Upper lobe of left lung (tissue), 6 donors: ENCODE measurements at regions not wholly inside any gene's neighbourhood (a gene's known extent, or its start where the extent isn't known, plus 50 kb on each side); places are given as distances from the start of the nearest gene placed in this dataset.

Experiments
- ATAC-seq, 2 donors: fragments of 200-7000 bp; cut with Tn5 transposase; one replicate each; pipeline ENCODE4 v1.9.1; 2022; ENCODE audit warnings: mild to moderate bottlenecking in 2 of 2, moderate library complexity in 2 of 2; ENCODE audit not compliant: low FRiP score in 2 of 2
- DNase-seq, 2 donors: peaks; one replicate each; pipeline ENCODE4 v3.0.0-alpha.2; 2019 to 2020
- H3K27ac ChIP-seq, 4 donors: fragments of 200-600 bp; sonication (generic); one replicate each; pipeline ENCODE4 v1.5.1; 2016 to 2019
- H3K27me3 ChIP-seq, 4 donors: fragments of 200-600 bp; sonication (generic); one replicate each; pipeline ENCODE4 v1.5.1; 2017 to 2019
- H3K36me3 ChIP-seq, 4 donors: fragments of 200-600 bp; sonication (generic); one replicate each; pipeline ENCODE4 v1.5.1; 2016 to 2019
- H3K4me1 ChIP-seq, 4 donors: fragments of 200-600 bp; sonication (generic); one replicate each; pipeline ENCODE4 v1.5.1; 2018 to 2019
- H3K4me3 ChIP-seq, 4 donors: fragments of 200-600 bp; sonication (generic); one replicate each; pipeline ENCODE4 v1.5.1; 2017 to 2019; ENCODE audit warnings: mild to moderate bottlenecking in 2 of 4, moderate library complexity in 1 of 4
- H3K9me3 ChIP-seq, 4 donors: fragments of 200-600 bp; sonication (generic); one replicate each; pipeline ENCODE4 v1.5.1; 2018 to 2019
- EP300 ChIP-seq, 4 donors: sonication (generic); formaldehyde crosslinking; IDR thresholded peaks; one replicate each; pipeline ENCODE4 v1.5.1; 2017; ENCODE audit warnings: antibody characterized with exemption in 4 of 4, control low read depth in 2 of 4
- POLR2A ChIP-seq, 4 donors: fragments of 450-650 bp; IDR thresholded peaks; one replicate each; pipeline ENCODE4 v1.5.1; 2016 to 2017; ENCODE audit warnings: antibody characterized with exemption in 4 of 4, mild to moderate bottlenecking in 2 of 4
- POLR2AphosphoS5 ChIP-seq, 2 donors: sonication (generic); formaldehyde crosslinking; IDR thresholded peaks; one replicate each; pipeline ENCODE4 v1.5.1; 2017; ENCODE audit warnings: antibody characterized with exemption in 2 of 2
- WGBS, 2 donors: methylation state at CpG; one replicate each; pipeline ENCODE4 v1.1.5; 2017 to 2018; 5-methylcytosine and 5-hydroxymethylcytosine counted together
- TF ChIP-seq, protein P1 (sequence below), 6 experiments: fragments of 450-650 bp in 4 of 6; fragments of 200-600 bp in 2 of 6; sonication (generic) in 2 of 6; IDR thresholded peaks; one replicate each; pipeline ENCODE4 v1.5.1; 2016 to 2019; ENCODE audit warnings: antibody characterized with exemption in 6 of 6
- donor health status: DM: no; HTN: no; CAD: no; lungs with moderate emphysema.
- donor health status: DM: no; HTN: yes; CAD: no; lungs with severe emphysema.

DNA sequence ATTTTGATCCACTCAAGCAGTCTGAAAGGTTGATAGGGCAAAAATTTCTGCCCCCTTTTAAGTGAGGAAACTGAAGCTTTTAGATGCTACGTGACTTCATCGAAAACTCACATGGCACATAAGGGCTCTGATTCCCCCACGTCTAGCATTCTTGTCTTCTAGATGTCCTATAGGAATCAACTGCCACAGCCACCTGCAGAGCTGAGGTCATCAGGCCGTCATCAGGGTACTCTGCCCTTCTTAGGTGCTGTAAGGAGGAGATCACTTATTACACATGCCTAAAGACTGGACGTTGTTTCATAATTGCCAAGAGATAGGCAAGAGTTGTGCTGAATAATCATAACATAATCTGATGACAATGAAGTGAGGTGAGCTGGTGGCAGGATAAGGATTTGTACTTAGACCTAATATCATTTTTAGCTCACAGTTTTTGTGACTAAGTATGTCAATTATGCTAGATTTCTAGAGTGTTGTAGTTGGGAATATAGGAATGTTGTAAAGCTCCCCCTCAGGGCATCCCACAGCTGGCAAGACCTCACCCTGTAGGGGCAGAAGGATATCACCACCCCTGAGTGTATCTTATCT is 349.4 kb downstream of the METTL15 start:
- Histone ChIP-seq H3K27ac (no peak overlapping the region), H3K4me3 (no peak overlapping the region), H3K4me1 (no peaks in the 10 kb centered on the region), H3K36me3 (no peaks in the 10 kb centered on the region), H3K27me3 (no peaks in the 10 kb centered on the region), H3K9me3 (no peaks in the 10 kb centered on the region)
- ATAC-seq (no peak), DNase-seq (no peak)
- TF ChIP-seq EP300 (IDR thresholded peaks at IDR 0.05) = no peak
- TF ChIP-seq POLR2A (IDR thresholded peaks at IDR 0.05) = no peak
- TF ChIP-seq, protein P1, sequence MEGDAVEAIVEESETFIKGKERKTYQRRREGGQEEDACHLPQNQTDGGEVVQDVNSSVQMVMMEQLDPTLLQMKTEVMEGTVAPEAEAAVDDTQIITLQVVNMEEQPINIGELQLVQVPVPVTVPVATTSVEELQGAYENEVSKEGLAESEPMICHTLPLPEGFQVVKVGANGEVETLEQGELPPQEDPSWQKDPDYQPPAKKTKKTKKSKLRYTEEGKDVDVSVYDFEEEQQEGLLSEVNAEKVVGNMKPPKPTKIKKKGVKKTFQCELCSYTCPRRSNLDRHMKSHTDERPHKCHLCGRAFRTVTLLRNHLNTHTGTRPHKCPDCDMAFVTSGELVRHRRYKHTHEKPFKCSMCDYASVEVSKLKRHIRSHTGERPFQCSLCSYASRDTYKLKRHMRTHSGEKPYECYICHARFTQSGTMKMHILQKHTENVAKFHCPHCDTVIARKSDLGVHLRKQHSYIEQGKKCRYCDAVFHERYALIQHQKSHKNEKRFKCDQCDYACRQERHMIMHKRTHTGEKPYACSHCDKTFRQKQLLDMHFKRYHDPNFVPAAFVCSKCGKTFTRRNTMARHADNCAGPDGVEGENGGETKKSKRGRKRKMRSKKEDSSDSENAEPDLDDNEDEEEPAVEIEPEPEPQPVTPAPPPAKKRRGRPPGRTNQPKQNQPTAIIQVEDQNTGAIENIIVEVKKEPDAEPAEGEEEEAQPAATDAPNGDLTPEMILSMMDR (IDR thresholded peaks at IDR 0.05) = no peak
- no peak for TF ChIP-seq POLR2AphosphoS5 (IDR thresholded peaks at IDR 0.05)
- 83 to 84% methylated on average over 5 of the region's 5 CpGs for WGBS, 2 donors

DNA sequence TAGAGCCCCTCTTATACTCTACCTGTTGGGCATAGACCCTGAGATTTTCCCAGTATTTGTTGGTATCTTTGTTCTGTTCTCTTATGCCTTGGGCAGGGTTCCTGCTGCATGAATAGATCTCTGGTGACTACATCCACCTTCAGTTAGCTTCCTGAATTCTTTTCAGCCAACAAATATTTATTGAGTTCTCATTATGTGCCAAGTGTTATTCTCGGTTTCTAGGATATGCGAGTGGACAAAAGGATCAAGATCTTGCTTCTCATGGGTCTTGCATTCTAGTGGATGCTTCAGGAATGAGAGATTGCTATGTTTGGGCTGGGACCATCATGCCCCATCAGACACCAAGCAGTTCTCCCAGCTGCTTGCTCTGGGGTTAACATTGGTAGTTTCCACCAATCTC is 340.0 kb downstream of the METTL15 start:
- no peak overlapping the region for H3K4me3 ChIP-seq
- WGBS, 2 donors = 89 to 93% methylated on average over 2 of the region's 2 CpGs
- no peaks in the 10 kb centered on the region for H3K27me3 ChIP-seq
- H3K9me3 ChIP-seq = no peaks in the 10 kb centered on the region
- no peak for DNase-seq
- TF ChIP-seq, protein P1 (IDR thresholded peaks at IDR 0.05) = no peak
- no peak for TF ChIP-seq POLR2AphosphoS5 (IDR thresholded peaks at IDR 0.05)
- no peak for TF ChIP-seq POLR2A (IDR thresholded peaks at IDR 0.05)
- TF ChIP-seq EP300 (IDR thresholded peaks at IDR 0.05) = no peak
- no peak for ATAC-seq
- no peaks in the 10 kb centered on the region for H3K4me1 ChIP-seq
- H3K36me3 ChIP-seq = no peaks in the 10 kb centered on the region
- no peak overlapping the region for H3K27ac ChIP-seq

DNA sequence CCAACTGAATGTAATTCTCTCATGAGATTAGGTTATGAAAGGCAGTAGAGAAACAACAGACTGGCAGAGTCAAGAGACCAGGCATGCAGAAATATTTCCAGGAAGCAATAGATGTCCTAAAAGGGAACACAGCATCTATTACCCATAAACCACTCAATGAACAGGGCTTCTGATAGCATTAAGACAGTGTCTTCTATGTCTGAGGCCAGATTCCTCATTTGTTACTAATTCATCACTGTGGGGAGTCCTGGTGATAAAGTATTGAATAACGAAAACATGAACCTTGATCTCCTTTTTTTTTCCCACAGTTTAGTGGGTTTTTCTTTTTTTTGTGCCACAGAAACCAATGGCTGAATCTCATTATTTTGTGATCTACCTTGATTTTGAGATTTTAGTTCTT is 339.0 kb downstream of the METTL15 start:
- ATAC-seq = no peak
- WGBS, 2 donors = 69 to 76% methylated on average over 1 of the region's 1 CpG
- H3K27ac ChIP-seq = no peak overlapping the region
- TF ChIP-seq, protein P1 (IDR thresholded peaks at IDR 0.05) = no peak
- TF ChIP-seq POLR2A (IDR thresholded peaks at IDR 0.05) = no peak
- TF ChIP-seq EP300 (IDR thresholded peaks at IDR 0.05) = no peak
- TF ChIP-seq POLR2AphosphoS5 (IDR thresholded peaks at IDR 0.05) = no peak
- H3K27me3 ChIP-seq = no peaks in the 10 kb centered on the region
- no peaks in the 10 kb centered on the region for H3K36me3 ChIP-seq
- H3K9me3 ChIP-seq = no peaks in the 10 kb centered on the region
- no peak overlapping the region for H3K4me3 ChIP-seq
- no peaks in the 10 kb centered on the region for H3K4me1 ChIP-seq
- DNase-seq = no peak

DNA sequence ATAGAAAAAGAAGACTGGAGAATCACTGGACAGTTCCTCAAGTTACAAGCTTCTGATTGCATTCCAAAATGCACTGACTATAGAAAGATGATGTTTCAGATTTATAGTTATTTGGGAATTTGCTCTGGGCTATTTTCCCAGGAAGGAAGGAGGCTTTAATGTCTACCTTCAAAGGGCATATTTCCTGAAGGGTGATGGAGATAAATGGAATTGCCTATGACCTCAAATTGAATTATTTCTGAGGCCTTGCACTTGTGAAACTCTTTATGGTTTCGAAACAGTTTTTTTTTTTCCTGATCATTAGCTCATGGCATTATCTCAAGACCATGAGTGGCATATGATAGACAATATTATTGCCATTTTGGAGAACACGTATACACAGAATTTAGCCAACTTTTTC is 333.9 kb downstream of the METTL15 start:
- Histone ChIP-seq H3K4me3 (no peak overlapping the region), H3K27me3 (no peaks in the 10 kb centered on the region), H3K27ac (no peak overlapping the region), H3K36me3 (no peaks in the 10 kb centered on the region), H3K4me1 (no peaks in the 10 kb centered on the region), H3K9me3 (no peaks in the 10 kb centered on the region)
- no peak for DNase-seq
- no peak for ATAC-seq
- no peak for TF ChIP-seq POLR2AphosphoS5 (IDR thresholded peaks at IDR 0.05)
- no peak for TF ChIP-seq EP300 (IDR thresholded peaks at IDR 0.05)
- no peak for TF ChIP-seq POLR2A (IDR thresholded peaks at IDR 0.05)
- TF ChIP-seq, protein P1 (IDR thresholded peaks at IDR 0.05) = no peak
- WGBS, 2 donors = 85 to 89% methylated on average over 2 of the region's 2 CpGs

DNA sequence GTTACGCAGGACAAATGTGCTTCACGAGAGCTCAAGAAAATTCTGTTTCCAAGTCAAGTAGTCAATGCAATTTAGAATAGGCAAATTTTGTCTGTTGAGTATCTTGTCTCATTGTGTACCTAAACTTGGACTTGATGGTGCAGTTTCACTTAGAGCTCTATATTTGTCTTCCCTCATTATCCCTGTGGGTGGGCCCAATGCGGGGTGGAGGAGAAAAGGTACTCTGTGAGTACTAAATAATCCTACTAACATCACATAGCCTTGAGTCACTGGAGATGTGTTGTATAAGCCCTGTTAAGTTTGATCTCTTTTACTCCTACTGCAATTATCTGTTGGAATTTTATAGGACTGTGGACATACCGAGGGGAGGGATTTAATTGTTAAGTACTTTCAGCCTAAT is 331.2 kb downstream of the METTL15 start:
- DNase-seq = no peak
- H3K27me3 ChIP-seq = no peaks in the 10 kb centered on the region
- TF ChIP-seq, protein P1 (IDR thresholded peaks at IDR 0.05) = no peak
- TF ChIP-seq POLR2AphosphoS5 (IDR thresholded peaks at IDR 0.05) (no peak), POLR2A (IDR thresholded peaks at IDR 0.05) (no peak), EP300 (IDR thresholded peaks at IDR 0.05) (no peak)
- no peak overlapping the region for H3K4me3 ChIP-seq
- no peaks in the 10 kb centered on the region for H3K9me3 ChIP-seq
- 86 to 88% methylated on average over 4 of the region's 4 CpGs for WGBS, 2 donors
- no peak for ATAC-seq
- H3K36me3 ChIP-seq = no peaks in the 10 kb centered on the region
- H3K27ac ChIP-seq = no peak overlapping the region
- H3K4me1 ChIP-seq = no peaks in the 10 kb centered on the region
